SKM-1 (cell line): ENCODE measurements at regions not wholly inside any gene's neighbourhood (a gene's known extent, or its start where the extent isn't known, plus 50 kb on each side); places are given as distances from the start of the nearest gene placed in this dataset.

Experiments used
- DNase-seq: peaks from one replicate; lab custom pipeline; 2025; ENCODE audit not compliant: unreplicated experiment; lab: John Stamatoyannopoulos, UW

GRCh38 chr16:64469906-64470702, 651.8 kb downstream of the CDH11 start:
- DNase-seq, result no peak

- DNase-seq, result no peak
Observed at GRCh38 chr16:64469351-64469750, 652.5 kb downstream of the CDH11 start.

GRCh38 chr16:64468515-64469090, 653.3 kb downstream of the CDH11 start:
- no peak for DNase-seq

- DNase-seq, result no peak
Observed at GRCh38 chr16:64459821-64460220, 662.0 kb downstream of the CDH11 start.

GRCh38 chr16:64459402-64459801, 662.5 kb downstream of the CDH11 start:
- no peak for DNase-seq

GRCh38 chr16:64455275-64455674, 666.6 kb downstream of the CDH11 start:
- no peak for DNase-seq

- DNase-seq, result no peak
Observed at GRCh38 chr16:64453646-64454045, 668.2 kb downstream of the CDH11 start.

- no peak for DNase-seq
Observed at GRCh38 chr16:64452446-64452845, 669.4 kb downstream of the CDH11 start.

- no peak for DNase-seq
Observed at GRCh38 chr16:64450177-64450576, 671.7 kb downstream of the CDH11 start.

- DNase-seq, result no peak
Observed at GRCh38 chr16:64449506-64449905, 672.4 kb downstream of the CDH11 start.

- DNase-seq, result no peak
Observed at GRCh38 chr16:64445649-64446048, 676.2 kb downstream of the CDH11 start.

GRCh38 chr16:64445245-64445644, 676.6 kb downstream of the CDH11 start:
- no peak for DNase-seq

GRCh38 chr16:64440421-64440831, 681.4 kb downstream of the CDH11 start:
- no peak for DNase-seq

GRCh38 chr16:64440005-64440404, 681.9 kb downstream of the CDH11 start:
- no peak for DNase-seq

GRCh38 chr16:64437706-64438324, 684.0 kb downstream of the CDH11 start:
- no peak for DNase-seq

GRCh38 chr16:64434526-64435069, 687.3 kb downstream of the CDH11 start:
- DNase-seq, result no peak

GRCh38 chr16:64428463-64429113, 693.3 kb downstream of the CDH11 start:
- DNase-seq, result no peak

GRCh38 chr16:64426131-64426666, 695.7 kb downstream of the CDH11 start:
- DNase-seq, result no peak

GRCh38 chr16:64425381-64425780, 696.5 kb downstream of the CDH11 start:
- no peak for DNase-seq

- no peak for DNase-seq
Observed at GRCh38 chr16:64422259-64422658, 699.6 kb downstream of the CDH11 start.

- no peak for DNase-seq
Observed at GRCh38 chr16:64421515-64421914, 700.3 kb downstream of the CDH11 start.
